ENCODE measurements at regions not wholly inside any gene's neighbourhood (a gene's known extent, or its start where the extent isn't known, plus 50 kb on each side); places are given as distances from the start of the nearest gene placed in this dataset.

DNA sequence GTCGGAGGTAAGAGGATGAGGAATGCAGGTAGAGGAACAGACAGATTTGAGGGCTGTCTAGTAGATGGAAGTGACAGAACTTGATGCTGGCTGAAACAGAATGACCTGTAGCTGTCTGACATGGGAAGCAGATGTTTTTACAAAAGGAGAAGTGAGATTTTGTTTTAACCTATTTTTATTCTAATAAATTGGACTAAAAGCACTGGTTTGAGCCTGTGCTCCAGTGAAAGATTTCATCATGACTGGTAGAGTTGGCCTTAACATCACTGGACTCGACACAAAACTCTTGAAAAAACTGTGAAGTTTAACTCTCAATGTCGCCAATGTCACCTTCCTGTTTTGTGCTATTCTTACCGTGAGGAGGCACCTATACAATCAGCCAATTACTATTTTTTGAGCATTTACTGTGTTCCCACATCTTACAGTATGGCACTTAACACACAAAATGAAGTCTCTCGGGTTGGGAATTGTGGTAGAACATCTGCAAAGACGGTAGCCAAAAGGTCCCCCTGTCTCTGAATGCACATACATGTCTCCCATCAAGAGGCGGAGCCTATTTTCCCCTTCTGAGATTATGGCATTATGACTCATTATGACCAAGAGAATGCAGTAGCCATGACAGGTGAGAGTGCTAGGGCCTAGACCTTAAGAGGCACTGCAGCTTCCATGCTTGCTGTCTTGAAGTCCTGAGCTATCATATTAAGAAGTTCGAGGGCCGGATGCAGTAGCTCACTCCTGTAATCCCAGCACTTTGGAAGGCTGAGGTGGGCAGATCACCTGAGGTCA lies 93.2 kb downstream of the FOXF2 start:
- in situ Hi-C loops (cut with MboI; ENCODE audit: low sequenced_read_pairs) = no loop called here

DNA sequence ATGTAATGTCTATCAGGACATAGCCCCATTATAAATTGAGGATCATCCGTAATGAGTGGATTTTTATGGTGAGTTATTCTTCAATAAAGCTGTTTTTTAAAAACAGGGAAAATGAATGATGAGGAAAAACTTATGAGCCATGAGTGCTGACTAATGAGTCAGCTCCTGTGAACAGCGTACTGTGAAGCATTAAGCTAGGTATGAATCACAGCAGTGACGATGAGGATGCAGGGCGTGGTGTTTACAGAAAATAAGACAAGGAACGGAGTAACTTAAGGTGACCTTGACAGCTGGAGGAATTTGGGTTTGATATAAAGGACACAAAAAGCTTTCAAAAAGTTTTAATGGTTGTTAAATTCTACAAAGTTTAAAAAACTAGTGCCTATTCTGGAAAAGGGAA lies 96.3 kb downstream of the FOXF2 start:
- in situ Hi-C loops (cut with MboI; ENCODE audit: low sequenced_read_pairs) = no loop called here

- in situ Hi-C loops (cut with MboI; ENCODE audit: low sequenced_read_pairs) = no loop called here
These were observed 97.0 kb downstream of the FOXF2 start for GRCh38 chr6:1486387-1486786.

GRCh38 chr6:1487239-1487638 lies 97.9 kb downstream of the FOXF2 start:
- in situ Hi-C loops (cut with MboI; ENCODE audit: low sequenced_read_pairs) = no loop called here

GRCh38 chr6:1491025-1491424 lies 101.6 kb downstream of the FOXF2 start:
- in situ Hi-C loops (cut with MboI; ENCODE audit: low sequenced_read_pairs) = no loop called here

- in situ Hi-C loops (cut with MboI; ENCODE audit: low sequenced_read_pairs) = no loop called here
These were observed 102.4 kb downstream of the FOXF2 start for GRCh38 chr6:1491591-1492319.

DNA sequence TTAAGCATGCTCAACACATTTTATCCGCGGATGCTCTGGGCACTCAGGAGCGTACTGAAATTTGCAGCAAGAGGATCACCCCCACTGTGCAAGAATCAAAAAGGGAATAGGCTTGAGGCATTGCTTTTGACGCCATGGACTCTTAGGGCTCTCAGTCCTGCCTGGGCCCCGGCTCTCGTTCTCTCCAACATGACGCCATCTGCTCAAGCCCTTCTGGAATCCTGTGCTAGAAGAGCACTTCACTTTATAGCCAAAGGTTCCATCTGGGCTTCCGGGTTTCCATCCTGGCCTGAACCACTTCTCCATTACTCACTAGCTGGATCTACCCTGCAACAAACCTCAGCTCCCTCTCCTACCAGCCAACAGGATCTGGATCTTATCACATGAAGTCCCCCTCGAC lies 105.3 kb downstream of the FOXF2 start:
- in situ Hi-C loops (cut with MboI; ENCODE audit: low sequenced_read_pairs) = no loop called here

DNA sequence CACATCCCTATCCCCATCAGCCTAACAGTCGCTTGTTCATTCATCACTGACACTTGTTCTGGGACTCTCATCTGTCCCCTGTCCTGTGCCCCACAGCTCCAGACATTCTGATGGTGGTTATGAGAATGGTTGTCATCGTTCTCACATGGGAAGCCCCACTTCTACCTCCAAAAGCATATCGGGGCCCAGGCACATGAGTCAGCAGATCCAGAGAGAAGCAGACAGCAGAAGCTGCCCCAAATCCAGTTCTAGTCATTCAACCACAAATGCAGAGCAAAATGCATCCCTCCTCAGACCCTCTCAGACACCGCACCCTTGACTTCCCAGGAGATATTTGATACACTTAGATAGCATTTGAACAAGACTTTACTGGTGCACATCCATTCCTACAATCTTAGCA lies 106.0 kb downstream of the FOXF2 start:
- in situ Hi-C loops (cut with MboI; ENCODE audit: low sequenced_read_pairs) = no loop called here

DNA sequence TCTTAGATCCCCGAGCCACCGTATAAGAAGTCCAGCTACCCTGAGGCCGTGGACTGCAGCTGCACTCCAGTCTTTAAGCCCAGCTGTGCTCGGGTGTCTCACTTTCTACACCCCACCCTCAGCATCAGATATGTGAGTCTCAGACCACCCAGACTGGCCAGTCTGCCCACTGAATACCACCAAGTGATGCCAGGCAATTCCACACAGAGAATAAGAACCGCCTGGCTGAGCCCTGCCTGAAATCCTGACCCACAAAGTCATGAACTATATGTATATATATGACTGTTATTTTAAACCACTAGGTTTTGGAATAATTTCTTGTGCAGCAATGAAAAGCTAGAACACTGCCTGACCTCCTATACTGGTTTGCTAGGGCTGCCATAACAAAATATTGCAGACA lies 106.7 kb downstream of the FOXF2 start:
- in situ Hi-C loops (cut with MboI; ENCODE audit: low sequenced_read_pairs) = no loop called here

- in situ Hi-C loops (cut with MboI; ENCODE audit: low sequenced_read_pairs) = no loop called here
These were observed 107.7 kb downstream of the FOXF2 start for GRCh38 chr6:1496836-1497760.

DNA sequence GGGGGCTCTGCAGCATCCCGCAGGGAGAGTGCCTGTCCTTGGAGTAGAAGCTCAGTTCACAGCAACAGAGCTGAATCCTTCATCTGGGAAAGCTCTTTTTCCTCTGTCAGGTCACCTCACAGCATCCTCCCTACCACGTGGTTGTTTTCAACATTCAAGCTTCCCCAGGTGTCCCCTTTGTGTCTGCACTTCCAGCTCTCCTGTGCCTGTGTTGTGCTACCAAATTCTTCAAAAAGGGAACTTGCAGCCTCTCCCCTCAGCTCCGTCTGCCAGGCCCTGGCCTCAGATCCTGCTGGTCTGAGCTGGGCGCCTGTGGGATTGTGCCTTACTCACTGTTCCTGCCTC lies 108.4 kb downstream of the FOXF2 start:
- in situ Hi-C loops (cut with MboI; ENCODE audit: low sequenced_read_pairs) = no loop called here

- in situ Hi-C loops (cut with MboI; ENCODE audit: low sequenced_read_pairs) = no loop called here
These were observed 109.2 kb downstream of the FOXF2 start for GRCh38 chr6:1498491-1499113.

DNA sequence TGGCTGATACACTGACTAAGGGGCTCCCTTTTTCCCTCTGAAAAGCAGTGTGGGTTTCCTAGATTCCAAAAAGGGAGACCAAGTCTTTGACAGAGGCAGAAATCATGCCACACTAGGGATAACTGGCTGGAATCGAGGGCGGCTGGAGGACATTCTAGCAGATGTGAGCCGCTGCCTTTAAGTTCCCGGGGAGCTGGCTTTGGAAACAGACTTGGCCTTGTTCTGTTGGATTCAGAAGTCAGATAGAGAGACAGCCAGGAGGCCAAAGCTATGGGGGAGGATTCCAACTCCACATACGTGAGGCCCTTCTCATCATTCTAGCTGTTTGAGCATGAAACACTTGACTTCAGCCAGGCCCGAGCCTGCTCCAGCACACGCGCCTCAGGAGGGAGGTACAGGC lies 109.9 kb upstream of the FOXC1 start:
- in situ Hi-C loops (cut with MboI; ENCODE audit: low sequenced_read_pairs) = no loop called here

DNA sequence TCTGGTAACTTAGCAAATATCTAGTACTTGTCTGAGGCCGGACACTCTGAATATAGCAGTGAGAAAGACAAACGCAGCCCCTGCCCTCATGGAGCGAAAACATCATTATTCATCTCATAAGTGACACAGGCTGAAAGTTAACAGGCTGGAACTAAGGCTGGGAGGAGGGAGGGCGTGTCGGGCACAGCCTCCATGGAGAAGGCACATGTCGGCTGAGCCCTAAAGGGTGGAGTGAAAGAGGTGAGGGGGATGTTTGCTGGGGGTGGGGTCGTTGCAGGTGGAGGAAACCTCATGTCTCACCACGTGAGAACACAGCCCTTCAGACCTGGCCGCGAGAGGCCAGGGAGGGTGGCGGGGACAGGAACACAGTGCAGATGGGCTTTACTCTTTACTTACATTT lies 108.8 kb upstream of the FOXC1 start:
- in situ Hi-C loops (cut with MboI; ENCODE audit: low sequenced_read_pairs) = no loop called here

DNA sequence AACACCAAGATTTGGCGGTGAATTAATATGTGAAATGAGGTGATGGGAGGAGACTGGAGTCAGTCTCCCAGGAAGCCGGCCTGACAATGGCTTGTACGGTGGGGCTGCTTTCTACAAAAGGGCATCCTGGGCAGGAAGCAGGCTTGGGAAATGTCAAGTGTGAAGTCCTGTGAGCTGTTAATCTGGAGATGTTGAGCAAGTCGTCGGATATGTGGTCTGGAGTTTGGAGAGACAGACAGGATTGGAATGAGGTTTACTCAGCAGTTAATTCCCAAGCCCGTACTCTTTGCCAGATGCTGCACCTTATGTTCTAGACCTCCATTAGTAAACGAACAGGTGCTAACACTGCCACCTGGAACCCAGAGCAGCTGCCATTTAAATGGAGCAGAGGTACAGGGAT lies 107.7 kb upstream of the FOXC1 start:
- in situ Hi-C loops (cut with MboI; ENCODE audit: low sequenced_read_pairs) = no loop called here

GRCh38 chr6:1503811-1504210 lies 105.9 kb upstream of the FOXC1 start:
- in situ Hi-C loops (cut with MboI; ENCODE audit: low sequenced_read_pairs) = no loop called here

- in situ Hi-C loops (cut with MboI; ENCODE audit: low sequenced_read_pairs) = no loop called here
These were observed 105.2 kb upstream of the FOXC1 start for GRCh38 chr6:1504465-1504864.

GRCh38 chr6:1507251-1507650 lies 102.5 kb upstream of the FOXC1 start:
- in situ Hi-C loops (cut with MboI; ENCODE audit: low sequenced_read_pairs) = no loop called here

DNA sequence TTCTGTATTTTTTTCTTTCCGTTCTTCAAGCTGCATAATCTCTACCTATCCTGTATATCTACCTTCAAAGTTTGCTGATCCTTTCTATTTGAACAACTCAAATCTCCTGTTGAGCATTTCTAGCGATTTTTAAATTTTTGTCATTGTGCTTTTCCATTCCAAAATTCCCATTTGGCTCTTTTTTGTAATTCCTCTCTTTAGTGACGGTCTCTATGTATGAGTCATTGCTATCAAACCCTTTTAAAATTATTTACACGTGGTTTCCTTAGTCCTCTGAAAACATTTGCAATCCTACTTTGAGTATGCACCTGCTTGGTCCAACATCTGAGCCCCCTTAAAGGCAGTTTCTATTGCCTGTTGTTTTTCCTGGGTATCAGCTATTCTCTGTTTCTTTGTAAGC lies 100.5 kb upstream of the FOXC1 start:
- in situ Hi-C loops (cut with MboI; ENCODE audit: low sequenced_read_pairs) = no loop called here

DNA sequence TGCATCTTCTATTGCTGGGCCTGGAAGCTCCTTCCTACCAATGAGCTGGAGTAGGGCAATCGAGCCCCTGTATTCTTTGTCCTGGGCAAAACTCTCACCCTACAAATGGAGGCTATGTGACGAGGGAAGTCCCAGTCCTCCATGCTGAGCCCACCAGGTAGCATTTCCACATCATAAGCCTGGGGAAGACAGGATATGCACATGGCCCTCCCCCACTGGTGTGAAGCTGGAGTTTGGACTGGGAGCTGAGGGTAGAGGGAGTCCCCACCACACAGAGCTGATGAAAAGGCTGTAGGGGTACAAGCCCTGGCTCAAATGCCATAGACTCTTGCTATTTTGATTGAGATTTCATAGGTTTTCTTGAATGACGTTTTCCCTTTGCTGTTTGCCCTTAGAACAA lies 99.5 kb upstream of the FOXC1 start:
- in situ Hi-C loops (cut with MboI; ENCODE audit: low sequenced_read_pairs) = no loop called here

- in situ Hi-C loops (cut with MboI; ENCODE audit: low sequenced_read_pairs) = no loop called here
These were observed 96.4 kb upstream of the FOXC1 start for GRCh38 chr6:1513215-1513780.
